AG04449 (cell line): ENCODE measurements at regions not wholly inside any gene's neighbourhood (a gene's known extent, or its start where the extent isn't known, plus 50 kb on each side); places are given as distances from the start of the nearest gene placed in this dataset.

Experiments used
- CTCF ChIA-PET: fragments of 350-600 bp; formaldehyde crosslinking; extraction: SDS; loops from one replicate; lab custom pipeline; 2021; ENCODE audit warnings: antibody characterized with exemption; lab: Yijun Ruan, JAX
- POLR2A ChIA-PET: fragments of 400-600, 350-600 bp; formaldehyde crosslinking; extraction: SDS; loops from one replicate; lab custom pipeline; 2020; ENCODE audit warnings: antibody characterized with exemption, inconsistent platforms; lab: Yijun Ruan, JAX
- DNase-seq: peaks from one replicate; pipeline ENCODE4 v3.0.0-alpha.2; 2010; ENCODE audit warnings: low read depth, low spot score
- H3K4me3 ChIP-seq: 2 replicates; pipeline ENCODE4 v1.5.1; 2011; ENCODE audit warnings: low read depth, mild to moderate bottlenecking, control low read depth, low read length
- TF ChIP-seq, protein P1 (sequence below): IDR thresholded peaks from one replicate; pipeline ENCODE4 v1.5.1; 2011; ENCODE audit warnings: mild to moderate bottlenecking, moderate library complexity, low read length, control low read depth, inconsistent platforms; ENCODE audit not compliant: insufficient read depth; ENCODE audit errors: missing control alignments

- no peak overlapping the region for H3K4me3 ChIP-seq
- ChIA-PET CTCF (interaction anchor here (1.2 to 1.5 kb wide), 2 partner anchors 9 to 108 kb away, joined by 3 to 4 read pairs; no protein-coding TSS in a partner anchor), POLR2A (no interaction called here)
- no peak for DNase-seq
- TF ChIP-seq, protein P1, sequence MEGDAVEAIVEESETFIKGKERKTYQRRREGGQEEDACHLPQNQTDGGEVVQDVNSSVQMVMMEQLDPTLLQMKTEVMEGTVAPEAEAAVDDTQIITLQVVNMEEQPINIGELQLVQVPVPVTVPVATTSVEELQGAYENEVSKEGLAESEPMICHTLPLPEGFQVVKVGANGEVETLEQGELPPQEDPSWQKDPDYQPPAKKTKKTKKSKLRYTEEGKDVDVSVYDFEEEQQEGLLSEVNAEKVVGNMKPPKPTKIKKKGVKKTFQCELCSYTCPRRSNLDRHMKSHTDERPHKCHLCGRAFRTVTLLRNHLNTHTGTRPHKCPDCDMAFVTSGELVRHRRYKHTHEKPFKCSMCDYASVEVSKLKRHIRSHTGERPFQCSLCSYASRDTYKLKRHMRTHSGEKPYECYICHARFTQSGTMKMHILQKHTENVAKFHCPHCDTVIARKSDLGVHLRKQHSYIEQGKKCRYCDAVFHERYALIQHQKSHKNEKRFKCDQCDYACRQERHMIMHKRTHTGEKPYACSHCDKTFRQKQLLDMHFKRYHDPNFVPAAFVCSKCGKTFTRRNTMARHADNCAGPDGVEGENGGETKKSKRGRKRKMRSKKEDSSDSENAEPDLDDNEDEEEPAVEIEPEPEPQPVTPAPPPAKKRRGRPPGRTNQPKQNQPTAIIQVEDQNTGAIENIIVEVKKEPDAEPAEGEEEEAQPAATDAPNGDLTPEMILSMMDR, result no peak
Observed at GRCh38 chr14:51544471-51544870, 107.2 kb upstream of the FRMD6 start.

- no peak for DNase-seq
- H3K4me3 ChIP-seq, result no peak overlapping the region
- ChIA-PET POLR2A (no interaction called here), CTCF (interaction anchor here (0.9 to 1.5 kb wide), 6 partner anchors 8 to 262 kb away, joined by 3 to 8 read pairs (median 4); no protein-coding TSS in a partner anchor)
- TF ChIP-seq, protein P1, result no peak
Observed at GRCh38 chr14:51544901-51545300, 106.8 kb upstream of the FRMD6 start.

- no peak overlapping the region for H3K4me3 ChIP-seq
- ChIA-PET CTCF (interaction anchor here (0.7 to 1.5 kb wide), 8 partner anchors 8 to 490 kb away, joined by 3 to 8 read pairs (median 4); no protein-coding TSS in a partner anchor), POLR2A (no interaction called here)
- no peak for DNase-seq
- TF ChIP-seq, protein P1, result no peak
Observed at GRCh38 chr14:51545396-51545795, 106.3 kb upstream of the FRMD6 start.

- H3K4me3 ChIP-seq, result no peak overlapping the region
- TF ChIP-seq, protein P1, result no peak
- ChIA-PET CTCF (interaction anchor here (0.7 to 1.5 kb wide), 7 partner anchors 13 to 489 kb away, joined by 3 to 8 read pairs (median 3); no protein-coding TSS in a partner anchor), POLR2A (interaction anchor here (0.6 to 1.4 kb wide), 4 partner anchors 10 to 149 kb away, joined by 4 to 7 read pairs (median 5); partner anchors contain the start of gene FRMD6)
- no peak for DNase-seq
Observed at GRCh38 chr14:51546099-51546498, 105.6 kb upstream of the FRMD6 start.

- DNase-seq, result no peak
- no peak overlapping the region for H3K4me3 ChIP-seq
- ChIA-PET POLR2A (interaction anchor here (0.6 to 1.4 kb wide), 8 partner anchors 25 to 150 kb away, joined by 3 to 7 read pairs (median 4); partner anchors contain the start of gene FRMD6), CTCF (interaction anchor here (1.0 kb wide), 1 partner anchor 263 kb away, joined by 3 read pairs; no protein-coding TSS in a partner anchor)
- TF ChIP-seq, protein P1, result no peak
Observed at GRCh38 chr14:51546603-51547258, 105.0 kb upstream of the FRMD6 start.

GRCh38 chr14:51547260-51547659 is 104.5 kb upstream of the FRMD6 start:
- no peak overlapping the region for H3K4me3 ChIP-seq
- ChIA-PET CTCF (interaction anchor here (1.0 kb wide), 1 partner anchor 264 kb away, joined by 3 read pairs; no protein-coding TSS in a partner anchor), POLR2A (interaction anchor here (0.7 to 1.4 kb wide), 6 partner anchors 26 to 151 kb away, joined by 3 to 7 read pairs (median 4); partner anchors contain the start of gene FRMD6)
- TF ChIP-seq, protein P1, result no peak
- DNase-seq, result peak; percentile 99
